Testis (tissue), 2 donors: ENCODE measurements at regions not wholly inside any gene's neighbourhood (a gene's known extent, or its start where the extent isn't known, plus 50 kb on each side); places are given as distances from the start of the nearest gene placed in this dataset.

Source experiments
- CTCF ChIP-seq, 3 experiments: fragments of 450-650 bp in 2 of 3; fragments of 200-600 bp in 1 of 3; sonication (generic) in 1 of 3; IDR thresholded peaks; one replicate each; pipeline ENCODE4 v1.5.1; 2016 to 2019; ENCODE audit warnings: antibody characterized with exemption in 3 of 3, mild to moderate bottlenecking in 2 of 3, moderate library complexity in 1 of 3
- POLR2A ChIP-seq: fragments of 450-650 bp; IDR thresholded peaks from one replicate; pipeline ENCODE4 v1.6.1; 2017; ENCODE audit warnings: antibody characterized with exemption, mild to moderate bottlenecking, moderate library complexity

- TF ChIP-seq CTCF (IDR thresholded peaks at IDR 0.05) (no peak), POLR2A (no peak)
Measured at GRCh38 chr6:74320074-74320473, 624.1 kb downstream of the CD109 start.
